HL-60 (cell line): ENCODE measurements at regions not wholly inside any gene's neighbourhood (a gene's known extent, or its start where the extent isn't known, plus 50 kb on each side); places are given as distances from the start of the nearest gene placed in this dataset.

Experiments
- SPI1 ChIP-seq: IDR thresholded peaks from 2 replicates; pipeline ENCODE4 v1.6.1; 2012; ENCODE audit warnings: low read depth, mild to moderate bottlenecking, borderline replicate concordance
- TF ChIP-seq, protein P1 (sequence below): IDR thresholded peaks from one replicate; pipeline ENCODE4 v1.5.1; 2011; ENCODE audit warnings: low read length, control low read depth, inconsistent platforms; ENCODE audit not compliant: insufficient read depth
- TF ChIP-seq, protein P2 (sequence below): IDR thresholded peaks from 2 replicates; pipeline ENCODE4 v1.6.1; 2012; ENCODE audit warnings: low read depth; ENCODE audit not compliant: insufficient replicate concordance

DNA sequence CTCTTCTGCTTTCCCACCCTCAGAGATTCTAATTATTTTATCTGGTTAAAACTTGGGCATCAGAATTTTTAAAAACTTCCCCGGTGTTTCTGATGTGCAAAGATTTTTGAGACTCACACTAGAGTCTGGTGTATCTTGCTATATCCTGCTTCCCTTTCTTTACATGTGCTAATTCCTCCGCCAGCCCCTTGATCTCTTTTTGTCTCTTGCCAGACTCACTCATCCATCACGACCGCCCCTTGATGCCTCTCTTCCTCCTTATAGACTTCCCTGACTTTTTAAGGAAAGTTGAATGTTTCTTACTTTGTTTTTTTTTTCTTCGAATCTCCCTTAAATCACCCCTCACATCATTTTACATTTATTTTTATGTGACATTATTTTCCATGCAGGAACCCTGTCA, 274.9 kb upstream of the PITX2 start:
- TF ChIP-seq, protein P1, sequence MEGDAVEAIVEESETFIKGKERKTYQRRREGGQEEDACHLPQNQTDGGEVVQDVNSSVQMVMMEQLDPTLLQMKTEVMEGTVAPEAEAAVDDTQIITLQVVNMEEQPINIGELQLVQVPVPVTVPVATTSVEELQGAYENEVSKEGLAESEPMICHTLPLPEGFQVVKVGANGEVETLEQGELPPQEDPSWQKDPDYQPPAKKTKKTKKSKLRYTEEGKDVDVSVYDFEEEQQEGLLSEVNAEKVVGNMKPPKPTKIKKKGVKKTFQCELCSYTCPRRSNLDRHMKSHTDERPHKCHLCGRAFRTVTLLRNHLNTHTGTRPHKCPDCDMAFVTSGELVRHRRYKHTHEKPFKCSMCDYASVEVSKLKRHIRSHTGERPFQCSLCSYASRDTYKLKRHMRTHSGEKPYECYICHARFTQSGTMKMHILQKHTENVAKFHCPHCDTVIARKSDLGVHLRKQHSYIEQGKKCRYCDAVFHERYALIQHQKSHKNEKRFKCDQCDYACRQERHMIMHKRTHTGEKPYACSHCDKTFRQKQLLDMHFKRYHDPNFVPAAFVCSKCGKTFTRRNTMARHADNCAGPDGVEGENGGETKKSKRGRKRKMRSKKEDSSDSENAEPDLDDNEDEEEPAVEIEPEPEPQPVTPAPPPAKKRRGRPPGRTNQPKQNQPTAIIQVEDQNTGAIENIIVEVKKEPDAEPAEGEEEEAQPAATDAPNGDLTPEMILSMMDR = no peak
- TF ChIP-seq SPI1 = no peak
- TF ChIP-seq, protein P2, sequence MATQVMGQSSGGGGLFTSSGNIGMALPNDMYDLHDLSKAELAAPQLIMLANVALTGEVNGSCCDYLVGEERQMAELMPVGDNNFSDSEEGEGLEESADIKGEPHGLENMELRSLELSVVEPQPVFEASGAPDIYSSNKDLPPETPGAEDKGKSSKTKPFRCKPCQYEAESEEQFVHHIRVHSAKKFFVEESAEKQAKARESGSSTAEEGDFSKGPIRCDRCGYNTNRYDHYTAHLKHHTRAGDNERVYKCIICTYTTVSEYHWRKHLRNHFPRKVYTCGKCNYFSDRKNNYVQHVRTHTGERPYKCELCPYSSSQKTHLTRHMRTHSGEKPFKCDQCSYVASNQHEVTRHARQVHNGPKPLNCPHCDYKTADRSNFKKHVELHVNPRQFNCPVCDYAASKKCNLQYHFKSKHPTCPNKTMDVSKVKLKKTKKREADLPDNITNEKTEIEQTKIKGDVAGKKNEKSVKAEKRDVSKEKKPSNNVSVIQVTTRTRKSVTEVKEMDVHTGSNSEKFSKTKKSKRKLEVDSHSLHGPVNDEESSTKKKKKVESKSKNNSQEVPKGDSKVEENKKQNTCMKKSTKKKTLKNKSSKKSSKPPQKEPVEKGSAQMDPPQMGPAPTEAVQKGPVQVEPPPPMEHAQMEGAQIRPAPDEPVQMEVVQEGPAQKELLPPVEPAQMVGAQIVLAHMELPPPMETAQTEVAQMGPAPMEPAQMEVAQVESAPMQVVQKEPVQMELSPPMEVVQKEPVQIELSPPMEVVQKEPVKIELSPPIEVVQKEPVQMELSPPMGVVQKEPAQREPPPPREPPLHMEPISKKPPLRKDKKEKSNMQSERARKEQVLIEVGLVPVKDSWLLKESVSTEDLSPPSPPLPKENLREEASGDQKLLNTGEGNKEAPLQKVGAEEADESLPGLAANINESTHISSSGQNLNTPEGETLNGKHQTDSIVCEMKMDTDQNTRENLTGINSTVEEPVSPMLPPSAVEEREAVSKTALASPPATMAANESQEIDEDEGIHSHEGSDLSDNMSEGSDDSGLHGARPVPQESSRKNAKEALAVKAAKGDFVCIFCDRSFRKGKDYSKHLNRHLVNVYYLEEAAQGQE = no peak
